CD4-positive, alpha-beta T cell treated with Interleukin-4 for 4 hours (primary cell): ENCODE measurements at regions not wholly inside any gene's neighbourhood (a gene's known extent, or its start where the extent isn't known, plus 50 kb on each side); places are given as distances from the start of the nearest gene placed in this dataset.
"Not testable (repeated sequence)": the region's sequence is repeated elsewhere in the genome, so short reads cannot be mapped to it uniquely, and the experiment has no call there.

Experiments used
- DNase-seq: peaks from one replicate; pipeline ENCODE4 v3.0.0-alpha.2; 2020

DNA sequence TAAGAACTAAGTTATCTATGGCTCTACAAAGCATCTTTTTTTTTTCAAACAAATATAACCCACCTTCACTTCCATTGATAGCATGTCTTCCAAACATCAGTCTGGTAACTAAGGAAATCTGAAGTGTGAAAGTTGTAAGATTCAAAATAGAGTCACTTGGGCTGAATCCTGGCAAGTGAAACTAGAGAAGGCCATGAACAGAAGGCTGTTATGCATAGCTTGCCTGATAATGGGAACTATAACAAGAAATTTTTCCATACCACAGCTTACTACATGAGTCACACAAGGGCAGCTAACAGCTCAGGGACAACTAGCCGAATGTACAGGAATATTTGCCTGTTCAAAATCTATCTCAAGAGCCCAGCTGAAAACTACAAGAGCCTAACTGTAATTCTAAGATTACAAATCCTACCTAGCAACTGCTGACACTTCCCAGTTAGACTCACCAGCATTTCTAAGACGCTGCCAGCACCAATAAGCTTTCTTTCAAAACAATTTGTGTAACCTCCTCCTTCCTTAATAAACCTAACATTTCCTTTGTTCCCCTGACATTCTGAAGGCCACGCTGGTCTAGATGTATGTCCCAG is 1066.5 kb downstream of the PLOD2 start:
- no peak for DNase-seq

DNA sequence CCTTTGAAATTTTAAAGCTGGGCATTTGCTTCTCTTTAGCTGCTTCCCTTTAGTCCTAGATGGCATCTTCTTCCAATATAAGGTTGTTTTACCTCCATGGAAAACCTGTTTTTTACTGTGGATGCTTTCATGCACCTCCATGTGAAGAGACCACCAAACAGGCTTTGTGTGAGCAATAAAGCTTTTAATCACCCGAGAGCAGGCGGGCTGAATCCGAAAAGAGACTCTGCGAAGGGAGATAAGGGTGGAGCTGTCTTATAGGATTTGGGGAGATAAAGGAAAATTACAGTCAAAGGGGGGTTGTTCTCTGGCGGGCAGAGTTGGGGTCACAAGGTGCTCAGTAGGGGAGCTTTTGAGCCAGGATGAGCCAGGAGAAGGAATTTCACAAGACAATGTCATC is 1049.8 kb downstream of the PLOD2 start:
- not testable (repeated sequence) for DNase-seq

DNA sequence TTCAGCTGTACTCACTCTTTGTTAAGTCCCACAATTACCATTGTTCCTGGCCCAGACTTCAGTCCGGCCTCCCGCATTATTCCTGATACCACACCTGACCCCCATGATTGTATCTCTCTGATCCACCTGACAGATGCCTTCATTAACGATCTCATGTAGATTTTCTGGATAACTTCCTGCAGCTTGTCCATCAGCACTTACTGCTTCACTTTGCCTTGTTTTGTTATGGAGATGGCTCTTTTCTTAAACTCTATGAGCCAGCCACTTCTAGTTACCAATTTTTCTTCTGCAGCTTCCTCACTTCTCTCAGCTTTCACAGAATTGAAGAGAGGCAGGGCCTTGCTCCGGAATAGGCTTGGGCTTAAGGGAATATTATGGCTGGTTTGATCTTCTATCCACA is 1044.2 kb downstream of the PLOD2 start:
- DNase-seq = no peak

DNA sequence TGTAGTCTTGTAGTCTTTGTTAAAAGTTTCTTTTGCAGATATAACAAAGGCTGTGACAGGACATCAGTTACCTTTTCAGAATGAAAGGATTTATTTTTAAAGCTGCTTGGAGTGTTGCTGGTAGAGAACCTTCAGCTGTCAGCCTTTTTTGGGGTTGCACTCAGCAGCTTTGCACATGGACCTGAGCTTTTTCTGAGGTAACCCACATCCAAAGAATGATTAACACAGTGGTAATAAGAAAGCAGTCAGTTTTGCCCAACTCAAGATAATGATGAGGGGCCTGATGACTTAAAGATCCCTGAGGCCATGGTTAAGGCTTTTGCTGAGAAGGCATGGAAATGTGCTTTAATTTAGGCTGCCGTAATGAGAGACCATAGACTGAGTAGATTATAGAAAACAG is 1042.7 kb downstream of the PLOD2 start:
- no peak for DNase-seq

DNA sequence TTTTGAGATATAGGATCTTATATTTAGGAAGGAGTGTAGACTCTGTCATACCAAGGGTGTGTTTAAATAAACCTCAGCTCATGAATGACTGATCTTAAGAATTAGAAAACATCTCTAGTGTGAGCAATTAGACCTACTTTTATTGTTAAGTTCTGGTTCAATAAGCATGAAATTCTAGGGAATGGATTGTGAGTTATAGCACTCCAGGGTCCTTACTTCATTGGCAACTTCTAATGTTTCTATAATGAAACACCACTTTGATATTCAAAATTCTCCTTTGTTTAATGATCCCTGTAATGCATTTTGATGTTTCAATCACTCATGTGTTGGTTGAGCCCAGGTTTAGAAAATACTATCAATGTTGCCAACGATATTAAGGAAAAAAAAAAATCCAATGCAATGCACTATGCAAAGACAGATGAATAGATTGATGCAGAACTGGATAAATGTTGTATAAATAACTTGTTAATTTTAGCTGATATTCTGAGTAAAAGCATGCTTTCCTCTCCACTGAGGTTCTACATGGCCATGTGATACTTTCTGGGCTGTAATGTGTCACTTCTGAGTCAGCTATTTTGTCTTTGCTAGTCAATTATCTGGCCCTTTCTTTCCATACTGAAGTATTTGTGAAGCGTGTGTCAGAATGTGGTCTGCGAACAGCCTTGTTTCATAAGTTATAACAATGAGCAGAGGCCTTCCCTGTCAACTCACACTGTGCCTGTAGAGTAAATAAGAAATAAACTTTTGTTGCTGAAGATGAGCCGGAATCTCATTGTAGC is 1035.9 kb downstream of the PLOD2 start:
- no peak for DNase-seq

DNA sequence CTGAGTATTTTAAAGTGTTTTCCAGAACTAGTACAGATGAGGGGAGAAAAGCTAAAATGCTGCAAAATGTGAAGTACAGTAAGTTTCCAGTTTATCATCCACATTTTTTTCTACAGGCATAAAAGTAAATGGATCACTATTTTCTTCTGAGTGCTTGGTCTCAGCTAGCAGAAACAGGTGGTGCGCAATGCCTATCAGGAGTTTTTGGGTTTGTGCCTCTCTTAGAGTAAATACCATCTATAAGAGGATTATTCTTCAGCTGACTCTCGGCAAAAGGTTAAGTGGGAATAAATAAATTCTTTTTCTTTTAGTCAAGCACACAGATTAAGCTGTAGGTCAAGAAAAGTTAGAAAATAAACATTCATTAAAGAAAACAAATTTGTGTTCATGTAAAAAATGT is 1027.7 kb downstream of the PLOD2 start:
- no peak for DNase-seq

DNA sequence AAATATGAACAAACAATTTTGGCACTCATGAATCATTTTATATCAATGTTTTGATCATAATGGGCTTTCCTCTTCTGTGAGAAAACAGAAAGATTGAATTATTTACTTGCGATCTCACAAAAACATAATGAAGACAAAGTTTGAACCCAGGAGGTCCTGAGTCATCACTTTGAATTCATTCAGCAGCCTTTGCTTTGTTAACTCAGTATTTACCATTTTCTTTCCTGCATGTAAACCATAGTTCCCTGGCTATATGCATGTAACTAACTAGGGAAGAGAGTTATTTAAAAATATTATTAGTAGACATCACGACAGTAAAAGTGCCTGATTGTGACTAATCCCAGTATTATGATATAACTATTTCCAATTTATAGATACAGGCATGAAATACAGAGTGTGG is 1026.2 kb downstream of the PLOD2 start:
- DNase-seq = no peak

DNA sequence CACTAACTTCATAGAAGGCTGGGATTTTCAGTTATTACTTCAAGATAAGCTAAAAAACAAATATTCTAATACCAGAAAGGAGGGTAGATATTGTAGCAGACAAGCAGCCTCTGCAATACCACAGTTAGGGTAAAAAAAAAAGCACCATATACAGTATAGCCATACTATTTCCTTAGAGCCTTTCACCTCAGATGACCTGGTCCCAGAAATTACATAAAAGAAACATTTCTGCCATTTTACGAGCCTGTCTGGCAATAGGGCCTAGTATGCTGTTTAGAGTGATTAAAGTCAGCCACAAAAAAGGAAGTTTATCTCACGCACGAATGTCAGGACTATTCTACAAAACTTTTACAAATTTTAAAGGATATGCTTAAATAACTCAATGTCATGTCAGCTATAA is 1016.6 kb downstream of the PLOD2 start:
- no peak for DNase-seq

DNA sequence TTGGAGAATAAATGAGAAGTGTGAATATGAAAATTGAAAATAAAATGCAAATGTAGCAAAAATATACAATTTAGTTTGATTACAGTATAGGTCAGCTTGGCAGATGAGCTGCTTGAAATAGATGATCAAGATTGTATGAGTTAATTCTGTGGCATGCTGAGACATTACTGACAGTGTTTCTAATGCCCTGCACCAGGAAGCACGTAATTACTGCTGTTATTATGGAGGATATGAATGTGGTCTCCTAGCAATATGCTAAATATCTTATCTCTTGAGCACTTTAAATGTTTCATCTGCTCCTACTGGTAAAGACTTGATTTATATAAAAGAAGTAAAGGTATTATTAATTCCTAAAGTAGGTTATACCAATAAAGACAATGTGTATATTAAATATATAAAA is 1015.5 kb downstream of the PLOD2 start:
- DNase-seq = no peak

DNA sequence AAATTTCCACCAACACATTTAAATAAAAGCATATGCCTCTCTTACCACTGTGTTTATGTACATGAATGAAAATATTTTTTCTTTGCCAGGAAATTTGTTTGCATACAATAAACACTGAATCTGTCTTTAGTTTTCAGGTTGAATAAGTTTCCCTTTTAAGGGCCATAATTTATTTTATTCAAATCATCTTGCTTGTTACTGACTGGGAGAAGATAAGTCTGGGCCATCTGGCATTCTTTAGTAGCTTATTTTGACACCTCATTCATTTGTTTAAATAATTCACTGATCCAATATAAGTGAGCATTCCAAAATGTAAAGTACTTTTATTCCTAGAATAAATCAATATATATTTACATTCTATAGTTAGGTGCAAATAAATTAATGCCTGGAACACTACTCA is 1001.3 kb downstream of the PLOD2 start:
- DNase-seq = no peak

DNA sequence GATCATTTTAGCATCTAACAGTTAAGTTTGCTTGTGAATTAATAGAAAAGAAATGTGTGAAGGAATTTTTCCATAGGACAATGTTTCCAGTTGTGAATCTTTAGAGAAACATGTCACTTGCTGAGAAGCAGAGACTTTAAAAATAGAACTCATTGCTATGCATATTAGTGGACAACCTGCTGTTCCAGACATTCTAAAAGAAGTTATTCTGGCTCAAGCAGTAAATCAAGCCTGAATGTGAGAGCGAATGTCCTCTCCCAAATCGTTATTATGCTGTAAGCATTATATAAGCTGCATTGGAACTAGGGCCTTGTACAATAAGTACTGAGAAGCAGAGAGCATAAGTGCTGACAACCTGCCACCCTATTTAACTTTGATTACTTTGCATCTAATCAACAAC is 990.9 kb downstream of the PLOD2 start:
- no peak for DNase-seq

DNA sequence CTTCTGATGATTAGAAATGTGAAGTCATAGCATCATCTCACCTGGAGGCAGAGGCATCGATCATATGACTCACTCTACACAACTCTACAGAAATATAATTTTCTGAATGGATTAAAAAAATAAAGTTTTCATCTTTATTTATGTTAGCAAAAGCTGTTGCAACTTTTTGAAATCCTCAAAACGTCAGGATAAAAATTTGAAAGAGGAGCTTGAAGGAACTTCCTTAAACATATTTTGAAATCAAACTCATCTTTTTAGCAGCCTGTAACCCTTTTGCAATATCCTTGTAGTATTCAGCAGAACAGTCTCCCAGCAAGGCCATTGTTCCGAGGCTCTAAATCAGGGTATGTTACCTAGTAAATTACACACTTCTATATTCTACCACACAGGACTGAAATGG is 985.4 kb downstream of the PLOD2 start:
- no peak for DNase-seq

DNA sequence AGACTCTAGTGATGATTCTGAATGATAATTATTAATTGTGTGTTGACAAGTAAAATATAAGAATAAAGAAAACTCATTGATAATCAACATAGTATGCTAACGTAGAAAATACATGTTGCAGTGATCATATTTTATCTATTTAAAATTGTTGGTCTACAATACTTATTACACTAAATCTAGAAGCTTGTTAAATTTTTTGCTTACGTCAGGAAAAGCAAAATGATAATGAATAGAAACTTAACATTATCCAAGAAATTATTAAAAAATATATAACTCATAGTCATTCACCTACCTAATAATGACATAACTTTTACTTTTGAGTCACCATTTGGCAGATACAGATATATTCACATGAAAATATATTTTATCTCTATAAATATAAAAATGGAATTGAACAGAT is 984.1 kb downstream of the PLOD2 start:
- DNase-seq = no peak

DNA sequence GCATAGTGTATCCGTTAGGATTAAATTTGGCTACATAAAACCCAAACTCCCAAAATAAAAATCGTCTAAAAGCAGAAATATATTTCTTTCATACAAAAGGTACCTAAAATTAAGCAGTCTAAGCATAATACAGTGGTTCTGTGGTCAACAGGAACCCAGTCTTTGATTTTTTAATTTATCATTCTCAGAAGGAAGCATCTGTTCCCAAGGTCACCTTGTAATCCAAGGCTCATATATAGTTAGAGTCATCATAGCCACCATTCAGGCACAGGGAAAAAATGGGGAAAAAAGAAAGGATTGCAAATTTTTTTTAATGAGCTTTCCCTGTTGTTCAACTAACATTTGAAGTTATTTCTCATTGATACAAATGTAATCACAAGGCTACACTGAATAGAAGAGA is 983.2 kb downstream of the PLOD2 start:
- no peak for DNase-seq

DNA sequence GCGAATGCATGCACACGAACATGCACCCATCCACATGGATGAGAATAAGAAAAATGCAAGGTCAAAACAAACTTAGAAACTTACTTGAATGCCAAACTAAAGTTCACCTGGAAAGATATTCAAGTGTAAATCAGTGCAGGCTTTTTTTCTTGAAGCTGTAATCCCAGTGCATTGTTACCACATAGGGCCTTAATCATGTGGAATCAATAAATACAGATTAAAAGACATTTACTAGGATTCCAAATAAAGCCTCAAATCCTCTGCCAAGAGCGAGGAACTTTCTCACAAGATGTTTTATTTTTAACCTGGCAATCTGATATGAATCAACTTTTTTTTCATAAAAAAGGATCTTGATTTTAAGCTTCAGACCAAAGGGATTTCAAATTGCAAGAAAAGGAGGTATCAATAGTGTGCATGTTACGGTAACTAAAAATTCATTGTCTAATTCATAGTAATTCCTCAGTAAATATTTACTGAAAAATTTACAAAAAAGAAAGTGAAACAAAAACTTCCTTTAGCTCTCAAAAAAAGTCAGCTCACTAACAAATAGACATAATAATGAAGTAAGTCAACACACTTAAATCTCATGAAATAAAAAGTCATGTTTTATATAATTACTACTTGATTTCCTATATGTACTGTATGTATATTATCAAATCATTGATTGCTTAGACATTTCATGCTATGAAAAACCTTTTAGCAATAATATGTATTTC is 978.6 kb downstream of the PLOD2 start:
- DNase-seq = no peak

DNA sequence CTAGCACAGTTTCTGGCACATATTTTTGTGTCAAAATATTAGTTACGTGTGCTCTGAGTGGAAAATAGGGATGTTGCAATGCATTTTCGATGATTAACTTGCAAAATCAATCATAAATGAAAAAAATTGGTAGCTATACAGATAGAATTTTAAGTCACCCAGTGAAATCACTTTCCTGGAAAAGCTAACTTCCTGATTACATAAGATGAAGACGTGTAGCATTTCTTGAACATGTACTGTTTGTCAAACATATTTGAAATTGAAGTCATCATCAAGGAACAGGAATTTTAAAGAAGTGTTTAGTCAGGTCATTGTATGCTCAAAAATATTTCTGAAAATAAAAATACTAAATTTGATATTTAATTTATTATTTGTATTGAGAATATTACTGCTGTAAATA is 977.7 kb downstream of the PLOD2 start:
- no peak for DNase-seq

DNA sequence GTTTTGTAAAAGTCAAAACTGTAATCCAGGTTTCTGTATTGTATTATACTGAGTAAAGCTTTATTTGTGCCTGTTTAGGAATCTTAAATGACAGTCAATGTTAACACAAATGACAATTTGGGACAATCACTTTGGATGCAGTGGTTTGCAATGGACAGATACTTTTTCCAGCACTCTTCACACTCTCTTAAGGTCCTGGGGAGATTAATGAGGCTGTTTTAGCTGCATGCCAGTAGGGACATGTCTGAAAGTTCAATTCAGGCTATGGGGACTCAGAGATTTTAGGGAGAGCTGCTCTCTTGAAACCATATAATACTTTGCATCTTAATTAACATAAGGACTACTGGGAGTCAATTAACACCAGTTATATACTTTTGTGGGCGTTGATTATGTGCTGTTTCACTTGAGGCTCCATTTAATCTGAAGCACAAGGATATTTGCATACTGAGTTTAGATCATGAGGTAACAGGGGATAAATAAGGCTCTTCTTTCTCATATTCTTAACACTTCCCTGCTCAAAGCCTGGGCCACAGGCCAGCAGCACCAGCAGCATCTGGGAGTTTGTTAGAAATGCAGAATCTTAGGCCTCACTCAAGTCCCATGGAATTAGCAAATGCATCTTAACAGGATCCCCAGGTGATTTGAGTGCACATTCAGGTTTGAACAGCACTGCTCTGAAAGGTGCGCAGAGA is 972.8 kb downstream of the PLOD2 start:
- no peak for DNase-seq

DNA sequence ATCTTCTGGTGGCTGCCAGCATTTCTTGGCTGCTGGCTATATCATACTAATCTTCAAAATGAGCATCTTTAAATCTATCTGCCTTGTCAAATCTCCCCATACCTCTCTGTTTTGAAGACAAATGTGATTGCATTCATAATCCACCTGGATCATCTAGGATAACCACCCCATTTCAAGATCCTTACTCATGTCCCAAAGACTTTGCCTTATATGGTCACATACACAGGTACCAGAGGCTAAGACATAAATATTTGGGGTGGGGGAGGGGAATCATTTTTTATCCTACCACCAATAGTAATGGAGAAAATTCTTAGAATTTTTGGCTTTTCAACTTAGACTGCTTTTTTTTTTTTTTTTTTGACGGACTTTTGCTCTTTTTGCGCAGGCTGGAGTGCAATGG is 970.8 kb downstream of the PLOD2 start:
- no peak for DNase-seq

DNA sequence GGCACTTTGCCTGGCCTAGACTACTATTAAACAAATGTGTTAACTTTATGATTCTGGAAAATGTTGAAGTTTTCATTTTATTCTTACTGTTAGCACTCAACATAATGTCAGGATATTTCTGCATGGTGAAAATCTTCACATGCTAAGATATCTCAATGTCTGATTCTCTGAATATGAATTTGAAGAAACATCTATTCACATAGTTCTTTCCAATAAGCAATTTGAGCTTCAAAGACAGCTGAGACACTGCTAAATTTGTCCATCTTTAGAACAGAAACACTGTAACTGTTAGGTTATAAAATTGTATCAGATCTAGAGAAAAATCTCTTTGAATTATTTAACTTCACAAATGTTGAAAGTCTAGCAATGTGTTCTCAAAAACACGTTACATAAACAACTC is 970.2 kb downstream of the PLOD2 start:
- no peak for DNase-seq

DNA sequence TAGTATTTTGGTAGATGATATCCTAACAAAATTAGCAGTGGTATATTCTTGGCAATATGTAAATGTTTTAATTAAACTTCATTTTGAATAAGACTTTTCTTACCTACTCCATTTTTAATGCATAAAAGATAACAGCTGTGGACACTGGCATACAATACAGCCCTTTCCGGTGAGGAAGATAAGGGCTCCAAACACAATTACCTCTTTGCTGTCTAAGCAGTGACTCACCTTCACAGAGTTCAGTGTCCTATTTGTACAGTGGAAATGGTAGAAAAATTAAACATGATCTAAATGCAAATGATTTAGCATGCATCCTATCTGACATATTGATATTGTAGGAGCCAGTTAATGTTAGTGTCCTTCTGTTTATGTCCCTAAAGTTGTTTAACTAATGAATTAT is 969.4 kb downstream of the PLOD2 start:
- DNase-seq = no peak

DNA sequence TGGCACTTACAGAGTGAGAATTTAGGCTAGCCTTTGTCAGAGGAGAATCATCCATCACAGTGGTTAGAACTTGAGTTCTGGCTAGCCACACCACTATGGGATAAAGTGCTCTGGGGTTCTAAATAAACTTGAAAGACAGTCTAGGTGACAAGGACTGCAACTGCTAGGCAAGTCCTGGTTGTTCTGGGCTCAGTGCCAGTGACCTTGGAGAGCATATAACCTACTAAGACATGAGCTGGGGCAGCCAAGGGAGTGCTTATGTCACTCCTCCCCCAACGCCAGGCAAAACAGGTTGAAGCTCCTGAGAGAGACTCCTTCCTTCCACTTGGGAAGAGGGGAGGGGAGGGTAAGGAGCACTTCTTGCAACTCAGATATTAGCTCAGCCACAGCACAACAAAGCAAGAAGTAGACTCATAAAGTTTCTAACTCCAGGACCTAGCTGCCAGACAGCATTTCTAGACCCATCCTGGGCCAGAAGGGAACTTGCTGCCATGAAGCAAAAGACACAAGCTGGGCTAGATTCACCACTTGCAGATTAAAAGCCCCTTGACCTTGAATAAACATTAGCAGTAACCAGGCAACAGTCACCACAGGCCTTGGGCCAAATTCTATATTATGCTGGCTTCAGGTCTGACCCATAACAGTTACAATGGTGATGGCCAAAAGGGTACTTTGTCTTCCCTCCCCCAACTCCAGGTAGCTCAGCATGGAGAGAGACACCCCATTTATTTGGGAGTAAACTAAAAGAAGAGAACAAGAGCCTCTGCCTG is 963.7 kb downstream of the PLOD2 start:
- DNase-seq = no peak

DNA sequence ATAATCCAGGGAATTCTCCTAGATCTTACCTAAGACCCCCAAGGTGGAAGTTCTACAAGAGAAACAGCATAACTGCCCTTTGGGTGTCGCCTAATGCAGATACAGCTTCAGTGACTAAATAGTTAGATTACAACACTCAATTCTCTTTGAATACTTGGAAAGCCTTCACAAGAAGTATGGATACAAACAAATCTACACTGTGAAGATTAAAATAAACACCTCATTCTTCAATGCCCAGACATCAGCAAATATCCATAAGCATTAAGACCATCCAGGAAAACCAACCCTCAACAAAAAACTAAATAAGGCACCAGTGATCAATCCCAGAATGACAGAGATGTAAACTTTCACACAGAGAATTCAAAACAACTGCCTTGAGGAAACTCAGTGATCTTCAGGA is 963.2 kb downstream of the PLOD2 start:
- DNase-seq = no peak

DNA sequence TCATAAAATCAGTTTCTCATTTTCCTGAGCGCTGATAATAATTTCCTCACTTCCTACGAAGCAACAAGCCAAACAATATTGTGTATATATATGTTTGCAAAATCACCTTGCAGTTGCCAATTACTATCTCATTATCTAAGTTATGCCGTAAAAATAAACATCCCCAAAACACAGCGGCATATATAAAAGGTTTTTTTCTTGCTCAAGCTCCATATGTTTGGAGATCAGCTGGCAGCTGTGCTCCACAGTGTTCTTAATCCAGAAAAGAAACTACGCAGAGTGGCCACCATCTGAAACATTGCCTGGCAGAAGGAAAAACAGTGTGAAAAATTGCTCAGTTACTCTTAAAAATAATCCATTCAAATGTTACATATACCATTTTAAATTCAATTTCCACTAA is 951.4 kb downstream of the PLOD2 start:
- no peak for DNase-seq
